ENCODE measurements at regions not wholly inside any gene's neighbourhood (a gene's known extent, or its start where the extent isn't known, plus 50 kb on each side); places are given as distances from the start of the nearest gene placed in this dataset.

- H3K27ac ChIP-seq (ENCODE audit: low read depth, low read length) = no peak overlapping the region
- WGBS = 81% methylated on average over 9 of the region's 9 CpGs
- no peaks in the 10 kb centered on the region for H3K36me3 ChIP-seq (ENCODE audit: insufficient read depth, low read length)
- H3K9me3 ChIP-seq (ENCODE audit: insufficient read depth, low read depth, low read length) = no peaks in the 10 kb centered on the region
- no peak overlapping the region for H3K9ac ChIP-seq (ENCODE audit: low read depth, low read length)
- no peak overlapping the region for H3K4me3 ChIP-seq (ENCODE audit: low read length)
- no peaks in the 10 kb centered on the region for H3K27me3 ChIP-seq (ENCODE audit: insufficient read depth, low read length)
- peaks cover 9% of the 10 kb centered on the region; the same call in 1 of the 2 replicates for H3K4me1 ChIP-seq (ENCODE audit: insufficient read depth, low read length)
These were observed 304.3 kb downstream of the TLE3 start for GRCh38 chr15:69793431-69793780.

DNA sequence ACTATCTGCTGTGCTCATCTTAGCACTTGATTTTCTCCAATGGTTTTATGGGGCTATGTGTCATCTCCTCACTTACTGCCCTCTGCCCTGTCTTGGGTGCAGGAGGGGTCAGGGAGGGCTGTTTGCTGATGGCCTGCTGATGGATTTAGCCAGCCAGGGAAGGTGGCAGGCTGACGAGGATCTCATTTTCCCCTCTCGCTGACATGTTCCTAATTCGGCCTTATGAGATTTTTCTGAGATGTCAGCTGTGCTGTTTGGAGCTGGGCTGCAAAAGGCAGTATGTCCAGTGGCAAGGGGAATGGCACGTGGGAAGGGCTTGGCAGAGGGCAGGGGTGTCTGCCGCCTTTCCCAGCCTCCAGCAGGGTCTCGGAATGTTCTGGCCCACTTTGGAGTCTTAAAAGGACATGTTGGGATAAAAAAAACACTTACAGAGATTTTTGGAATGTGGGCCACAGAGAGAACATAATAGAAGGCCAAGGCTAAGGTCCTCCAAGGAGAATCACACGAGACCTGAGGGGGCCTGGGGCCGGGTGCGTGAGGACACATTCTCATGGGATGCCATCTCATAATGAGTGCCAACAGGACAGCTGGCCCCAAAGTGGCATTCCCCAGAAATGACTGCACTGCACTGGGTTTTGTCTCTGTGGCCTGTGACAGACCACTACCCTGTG, 303.8 kb downstream of the TLE3 start:
- Histone ChIP-seq H3K27me3 (ENCODE audit: insufficient read depth, low read length) (no peaks in the 10 kb centered on the region), H3K27ac (ENCODE audit: low read depth, low read length) (no peak overlapping the region), H3K4me1 (ENCODE audit: insufficient read depth, low read length) (peaks cover 9% of the 10 kb centered on the region; the same call in 1 of the 2 replicates), H3K9me3 (ENCODE audit: insufficient read depth, low read depth, low read length) (no peaks in the 10 kb centered on the region), H3K36me3 (ENCODE audit: insufficient read depth, low read length) (no peaks in the 10 kb centered on the region), H3K9ac (ENCODE audit: low read depth, low read length) (no peak overlapping the region), H3K4me3 (ENCODE audit: low read length) (no peak overlapping the region)
- 82% methylated on average over 9 of the region's 9 CpGs for WGBS

GRCh38 chr15:69794645-69795469, 302.9 kb downstream of the TLE3 start:
- peak overlapping the region; percentile 46; the same call in 1 of the 2 replicates for H3K27ac ChIP-seq (ENCODE audit: low read depth, low read length)
- H3K27me3 ChIP-seq (ENCODE audit: insufficient read depth, low read length) = no peaks in the 10 kb centered on the region
- no peak overlapping the region for H3K9ac ChIP-seq (ENCODE audit: low read depth, low read length)
- no peaks in the 10 kb centered on the region for H3K36me3 ChIP-seq (ENCODE audit: insufficient read depth, low read length)
- H3K9me3 ChIP-seq (ENCODE audit: insufficient read depth, low read depth, low read length) = no peaks in the 10 kb centered on the region
- peaks cover 9% of the 10 kb centered on the region; the same call in 1 of the 2 replicates for H3K4me1 ChIP-seq (ENCODE audit: insufficient read depth, low read length)
- H3K4me3 ChIP-seq (ENCODE audit: low read length) = no peak overlapping the region
- 80% methylated on average over 9 of the region's 11 CpGs for WGBS

- 94% methylated on average over 5 of the region's 6 CpGs for WGBS
- Histone ChIP-seq H3K4me3 (ENCODE audit: low read length) (no peak overlapping the region), H3K27ac (ENCODE audit: low read depth, low read length) (no peak overlapping the region), H3K36me3 (ENCODE audit: insufficient read depth, low read length) (no peaks in the 10 kb centered on the region), H3K27me3 (ENCODE audit: insufficient read depth, low read length) (no peaks in the 10 kb centered on the region), H3K4me1 (ENCODE audit: insufficient read depth, low read length) (peaks cover 9% of the 10 kb centered on the region; the same call in 1 of the 2 replicates), H3K9me3 (ENCODE audit: insufficient read depth, low read depth, low read length) (no peaks in the 10 kb centered on the region), H3K9ac (ENCODE audit: low read depth, low read length) (no peak overlapping the region)
These were observed 302.1 kb downstream of the TLE3 start for GRCh38 chr15:69795601-69796000.

GRCh38 chr15:69797051-69797595, 300.6 kb downstream of the TLE3 start:
- no peak overlapping the region for H3K4me3 ChIP-seq (ENCODE audit: low read length)
- no peak overlapping the region for H3K27ac ChIP-seq (ENCODE audit: low read depth, low read length)

DNA sequence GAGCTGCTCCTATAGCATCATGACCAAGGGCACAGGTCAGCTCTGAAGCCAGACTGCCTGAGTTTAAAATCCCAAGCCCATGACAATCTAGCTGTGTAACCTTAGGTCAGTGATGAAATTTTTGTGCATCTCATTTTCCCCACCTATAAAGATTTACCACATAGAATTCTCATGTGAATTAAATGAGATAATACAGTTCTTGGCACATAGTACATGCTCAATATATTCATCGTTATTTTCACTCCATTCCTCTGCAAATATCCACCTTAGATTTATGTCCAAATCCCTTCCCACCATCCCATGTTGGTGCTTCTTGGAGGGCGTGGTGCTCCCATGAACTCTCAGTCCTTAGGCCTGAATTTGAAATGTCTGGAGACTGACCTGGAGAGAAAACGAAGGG, 300.1 kb downstream of the TLE3 start:
- no peaks in the 10 kb centered on the region for H3K36me3 ChIP-seq (ENCODE audit: insufficient read depth, low read length)
- H3K4me3 ChIP-seq (ENCODE audit: low read length) = no peak overlapping the region
- no peaks in the 10 kb centered on the region for H3K27me3 ChIP-seq (ENCODE audit: insufficient read depth, low read length)
- H3K27ac ChIP-seq (ENCODE audit: low read depth, low read length) = no peak overlapping the region
- WGBS = 90% methylated on average over 3 of the region's 3 CpGs
- H3K4me1 ChIP-seq (ENCODE audit: insufficient read depth, low read length) = peaks cover 9% of the 10 kb centered on the region; the same call in 1 of the 2 replicates
- H3K9ac ChIP-seq (ENCODE audit: low read depth, low read length) = no peak overlapping the region
- no peaks in the 10 kb centered on the region for H3K9me3 ChIP-seq (ENCODE audit: insufficient read depth, low read depth, low read length)

More at GRCh38 chr15:69797051-69797595, 300.6 kb downstream of the TLE3 start:
- no peak overlapping the region for H3K9ac ChIP-seq (ENCODE audit: low read depth, low read length)
- H3K27me3 ChIP-seq (ENCODE audit: insufficient read depth, low read length) = no peaks in the 10 kb centered on the region
- H3K9me3 ChIP-seq (ENCODE audit: insufficient read depth, low read depth, low read length) = no peaks in the 10 kb centered on the region
- 74% methylated on average over 6 of the region's 6 CpGs for WGBS
- no peaks in the 10 kb centered on the region for H3K36me3 ChIP-seq (ENCODE audit: insufficient read depth, low read length)
- H3K4me1 ChIP-seq (ENCODE audit: insufficient read depth, low read length) = peaks cover 9% of the 10 kb centered on the region; the same call in 1 of the 2 replicates

GRCh38 chr15:69798481-69799250, 299.1 kb downstream of the TLE3 start:
- Histone ChIP-seq H3K36me3 (ENCODE audit: insufficient read depth, low read length) (no peaks in the 10 kb centered on the region), H3K4me1 (ENCODE audit: insufficient read depth, low read length) (peaks cover 9% of the 10 kb centered on the region; the same call in 1 of the 2 replicates), H3K9me3 (ENCODE audit: insufficient read depth, low read depth, low read length) (no peaks in the 10 kb centered on the region), H3K9ac (ENCODE audit: low read depth, low read length) (no peak overlapping the region), H3K4me3 (ENCODE audit: low read length) (no peak overlapping the region), H3K27ac (ENCODE audit: low read depth, low read length) (no peak overlapping the region), H3K27me3 (ENCODE audit: insufficient read depth, low read length) (no peaks in the 10 kb centered on the region)
- 92% methylated on average over 7 of the region's 7 CpGs for WGBS

DNA sequence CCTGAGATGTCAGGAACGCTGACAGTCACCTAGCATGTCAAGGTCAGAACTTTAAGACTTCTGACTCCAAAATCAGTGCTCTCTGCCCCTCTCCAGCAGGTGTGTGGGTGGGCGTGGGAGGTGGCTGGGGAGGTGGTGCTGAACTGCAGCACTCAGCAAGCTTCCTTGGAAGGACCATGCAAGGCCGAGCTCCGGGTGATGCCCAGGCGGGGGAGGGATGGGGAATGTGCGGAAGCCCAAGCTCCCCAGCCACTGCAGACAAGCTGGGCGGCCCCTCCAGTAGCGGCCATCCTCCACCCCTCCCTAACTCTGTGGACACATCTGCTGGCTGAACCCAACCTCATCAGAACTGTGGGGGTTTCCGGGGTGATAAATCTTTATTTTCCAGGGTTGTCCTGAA, 296.6 kb downstream of the TLE3 start:
- Histone ChIP-seq H3K36me3 (ENCODE audit: insufficient read depth, low read length) (no peaks in the 10 kb centered on the region), H3K4me3 (ENCODE audit: low read length) (no peak overlapping the region), H3K4me1 (ENCODE audit: insufficient read depth, low read length) (no peaks in the 10 kb centered on the region), H3K27me3 (ENCODE audit: insufficient read depth, low read length) (no peaks in the 10 kb centered on the region), H3K27ac (ENCODE audit: low read depth, low read length) (no peak overlapping the region), H3K9me3 (ENCODE audit: insufficient read depth, low read depth, low read length) (no peaks in the 10 kb centered on the region), H3K9ac (ENCODE audit: low read depth, low read length) (no peak overlapping the region)
- 78% methylated on average over 9 of the region's 9 CpGs for WGBS

DNA sequence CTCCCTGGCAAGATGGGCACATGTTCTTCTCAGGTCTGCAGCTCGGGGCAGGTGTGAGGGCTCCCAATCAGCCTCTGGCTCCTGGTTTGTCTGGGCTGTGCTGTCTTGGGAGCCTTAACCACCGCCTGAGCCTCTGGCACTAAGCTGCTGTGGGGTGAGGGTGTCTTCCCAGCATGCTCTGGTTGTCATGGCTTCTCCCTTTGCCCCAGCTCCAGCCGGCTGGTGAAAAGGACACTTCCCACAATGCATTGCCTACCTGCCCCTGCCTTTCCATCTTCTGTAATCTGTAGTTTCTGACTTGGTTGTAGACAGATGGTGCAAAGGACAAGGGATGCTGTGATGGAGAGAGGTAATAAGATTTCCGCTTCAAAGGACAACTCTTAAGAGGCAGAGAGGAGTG, 295.3 kb downstream of the TLE3 start:
- H3K27me3 ChIP-seq (ENCODE audit: insufficient read depth, low read length) = no peaks in the 10 kb centered on the region
- no peaks in the 10 kb centered on the region for H3K9me3 ChIP-seq (ENCODE audit: insufficient read depth, low read depth, low read length)
- H3K4me1 ChIP-seq (ENCODE audit: insufficient read depth, low read length) = peaks cover 5% of the 10 kb centered on the region; the same call in 1 of the 2 replicates
- H3K4me3 ChIP-seq (ENCODE audit: low read length) = no peak overlapping the region
- 94% methylated on average over 3 of the region's 4 CpGs for WGBS
- no peak overlapping the region for H3K27ac ChIP-seq (ENCODE audit: low read depth, low read length)
- H3K9ac ChIP-seq (ENCODE audit: low read depth, low read length) = no peak overlapping the region
- no peaks in the 10 kb centered on the region for H3K36me3 ChIP-seq (ENCODE audit: insufficient read depth, low read length)

DNA sequence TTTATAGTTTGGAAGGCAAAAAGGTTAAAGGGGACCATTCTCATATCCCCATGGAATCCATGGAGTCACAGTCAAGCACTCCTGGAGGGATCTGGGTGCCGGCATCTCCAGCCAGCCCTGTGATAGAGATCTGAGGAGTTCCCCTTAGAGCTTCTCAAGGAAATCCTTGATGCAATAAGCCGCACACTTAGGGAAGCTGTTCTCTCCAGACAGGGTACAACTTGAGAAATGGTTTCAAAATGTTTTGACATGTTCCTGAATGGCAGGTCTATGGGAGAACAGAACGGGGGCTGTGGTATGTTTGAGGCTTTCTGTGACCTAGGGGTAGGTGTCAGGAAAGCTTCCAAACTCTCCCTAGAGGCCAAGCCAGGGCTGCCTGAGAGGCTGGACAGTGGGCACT, 292.9 kb downstream of the TLE3 start:
- Histone ChIP-seq H3K4me3 (ENCODE audit: low read length) (no peak overlapping the region), H3K9me3 (ENCODE audit: insufficient read depth, low read depth, low read length) (no peaks in the 10 kb centered on the region), H3K36me3 (ENCODE audit: insufficient read depth, low read length) (no peaks in the 10 kb centered on the region), H3K27ac (ENCODE audit: low read depth, low read length) (no peak overlapping the region), H3K27me3 (ENCODE audit: insufficient read depth, low read length) (no peaks in the 10 kb centered on the region), H3K4me1 (ENCODE audit: insufficient read depth, low read length) (peaks cover 5% of the 10 kb centered on the region; the same call in 1 of the 2 replicates), H3K9ac (ENCODE audit: low read depth, low read length) (no peak overlapping the region)
- 94% methylated on average over 3 of the region's 3 CpGs for WGBS
